Keratinocyte (primary cell): ENCODE measurements at regions not wholly inside any gene's neighbourhood (a gene's known extent, or its start where the extent isn't known, plus 50 kb on each side); places are given as distances from the start of the nearest gene placed in this dataset.

Source experiments
- EZH2 ChIP-seq: IDR thresholded peaks from one replicate; pipeline ENCODE4 v1.6.1; 2012; ENCODE audit warnings: inconsistent platforms, mild to moderate bottlenecking, low read length, moderate library complexity
- TF ChIP-seq, protein P1 (sequence below), 3 experiments: IDR thresholded peaks in 1 of 3; conservative IDR thresholded peaks in 1 of 3; optimal IDR thresholded peaks in 1 of 3; 2 replicates in 2 of 3; 3 replicates in 1 of 3; pipeline versions ENCODE3 to v1.5.1; 2011; ENCODE audit warnings: low read length in 3 of 3, mild to moderate bottlenecking in 3 of 3, moderate library complexity in 2 of 3, control low read depth in 1 of 3, inconsistent platforms in 1 of 3; ENCODE audit not compliant: insufficient read depth in 2 of 3; ENCODE audit errors: extremely low read depth in 1 of 3

DNA sequence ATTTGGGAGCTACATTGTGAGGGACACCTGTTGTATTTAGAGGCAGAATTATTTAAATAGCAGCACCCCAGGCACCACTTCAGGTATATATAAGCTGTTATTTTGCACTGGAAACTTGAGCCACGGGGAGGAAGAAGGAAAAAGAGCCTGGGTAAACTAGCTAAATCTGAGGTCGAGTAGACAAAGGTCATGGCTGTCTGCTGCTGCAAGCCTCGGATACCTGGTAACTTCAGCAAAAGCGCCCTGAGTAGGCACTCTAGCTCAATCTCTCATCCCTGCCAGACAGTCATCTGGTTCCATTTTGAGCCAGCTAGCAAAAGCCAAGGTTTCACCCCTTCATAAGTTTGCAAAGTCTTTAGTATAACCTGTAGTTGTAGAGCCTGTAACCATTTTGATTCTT, 101.9 kb upstream of the ZNF644 start:
- no peak for TF ChIP-seq EZH2
- TF ChIP-seq, protein P1, sequence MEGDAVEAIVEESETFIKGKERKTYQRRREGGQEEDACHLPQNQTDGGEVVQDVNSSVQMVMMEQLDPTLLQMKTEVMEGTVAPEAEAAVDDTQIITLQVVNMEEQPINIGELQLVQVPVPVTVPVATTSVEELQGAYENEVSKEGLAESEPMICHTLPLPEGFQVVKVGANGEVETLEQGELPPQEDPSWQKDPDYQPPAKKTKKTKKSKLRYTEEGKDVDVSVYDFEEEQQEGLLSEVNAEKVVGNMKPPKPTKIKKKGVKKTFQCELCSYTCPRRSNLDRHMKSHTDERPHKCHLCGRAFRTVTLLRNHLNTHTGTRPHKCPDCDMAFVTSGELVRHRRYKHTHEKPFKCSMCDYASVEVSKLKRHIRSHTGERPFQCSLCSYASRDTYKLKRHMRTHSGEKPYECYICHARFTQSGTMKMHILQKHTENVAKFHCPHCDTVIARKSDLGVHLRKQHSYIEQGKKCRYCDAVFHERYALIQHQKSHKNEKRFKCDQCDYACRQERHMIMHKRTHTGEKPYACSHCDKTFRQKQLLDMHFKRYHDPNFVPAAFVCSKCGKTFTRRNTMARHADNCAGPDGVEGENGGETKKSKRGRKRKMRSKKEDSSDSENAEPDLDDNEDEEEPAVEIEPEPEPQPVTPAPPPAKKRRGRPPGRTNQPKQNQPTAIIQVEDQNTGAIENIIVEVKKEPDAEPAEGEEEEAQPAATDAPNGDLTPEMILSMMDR (optimal IDR thresholded peaks at IDR 0.05 in 1 of 3, IDR thresholded peaks at IDR 0.05 in 1 of 3, conservative IDR thresholded peaks at IDR 0.05 in 1 of 3; ENCODE audit: extremely low read depth in 1 of 3, insufficient read depth in 2 of 3, low read length in 3 of 3) = no peak
